ENCODE measurements at regions not wholly inside any gene's neighbourhood (a gene's known extent, or its start where the extent isn't known, plus 50 kb on each side); places are given as distances from the start of the nearest gene placed in this dataset.

DNA sequence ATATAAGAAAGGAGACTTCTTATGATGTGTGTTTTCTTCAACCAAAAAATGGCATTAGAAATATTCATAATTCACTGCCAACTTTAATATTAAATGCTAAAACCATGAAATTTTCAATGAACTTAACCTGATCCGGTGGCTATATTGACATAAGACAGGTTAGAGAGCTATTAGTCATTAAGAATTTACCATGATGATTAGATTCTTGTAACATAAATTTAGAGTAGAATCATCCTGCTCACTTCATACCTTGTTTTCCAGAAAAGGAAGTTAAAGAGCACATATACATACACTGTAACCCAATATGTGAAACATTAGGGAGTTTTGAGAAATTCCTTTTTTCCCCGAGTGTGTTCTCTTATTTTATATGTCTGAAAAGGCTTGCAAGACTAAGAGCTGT is 430.3 kb upstream of the SEMA3A start:
- no peak overlapping the region for H3K9ac ChIP-seq (ENCODE audit: low read length in 3 of 3)
- no peak for TF ChIP-seq CTCF (IDR thresholded peaks at IDR 0.05; ENCODE audit: borderline replicate concordance, extremely low read depth, insufficient read depth)
- intact Hi-C loops (cut with DNase I): no loop called here
- no peaks in the 10 kb centered on the region for H3K27me3 ChIP-seq (ENCODE audit: control insufficient read depth, insufficient read depth, low read length)
- no peak overlapping the region for H3K4me3 ChIP-seq (ENCODE audit: low read length in 3 of 3)
- no peak overlapping the region for H3K27ac ChIP-seq (ENCODE audit: low read depth in 2 of 2, low read length in 2 of 2)
- no peaks in the 10 kb centered on the region for H3K9me3 ChIP-seq (ENCODE audit: control insufficient read depth in 2 of 3, insufficient read depth in 1 of 3, low read length in 3 of 3)
- no peak for DNase-seq
- H3K36me3 ChIP-seq (ENCODE audit: control insufficient read depth in 2 of 3, insufficient read depth in 3 of 3, low read length in 3 of 3): no peaks in the 10 kb centered on the region
- no peak for FAIRE-seq
- H3K4me1 ChIP-seq (ENCODE audit: control insufficient read depth in 2 of 3, insufficient read depth in 2 of 3, low read depth in 1 of 3, low read length in 3 of 3): no peaks in the 10 kb centered on the region

DNA sequence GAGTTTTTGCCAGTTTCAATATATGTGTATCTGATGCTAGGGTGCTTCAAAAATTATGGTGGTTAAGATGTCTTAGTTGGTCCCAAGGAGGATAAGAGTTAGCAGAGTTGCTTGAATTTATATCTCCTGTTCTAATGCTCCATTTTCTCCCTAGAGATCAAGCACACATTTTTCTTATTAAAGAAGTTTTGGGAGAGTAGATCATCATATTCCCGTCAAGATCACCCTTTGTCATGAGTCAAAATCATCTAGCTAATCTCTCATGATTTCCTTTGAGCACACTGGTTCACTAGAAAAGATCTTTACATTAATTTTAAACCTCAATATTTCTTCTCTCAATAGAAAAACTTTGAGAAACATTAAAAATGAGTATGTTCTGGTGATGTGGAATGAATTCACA is 429.9 kb upstream of the SEMA3A start:
- H3K4me1 ChIP-seq (ENCODE audit: control insufficient read depth in 2 of 3, insufficient read depth in 2 of 3, low read depth in 1 of 3, low read length in 3 of 3): no peaks in the 10 kb centered on the region
- intact Hi-C loops (cut with DNase I): no loop called here
- H3K9me3 ChIP-seq (ENCODE audit: control insufficient read depth in 2 of 3, insufficient read depth in 1 of 3, low read length in 3 of 3): no peaks in the 10 kb centered on the region
- TF ChIP-seq CTCF (IDR thresholded peaks at IDR 0.05; ENCODE audit: borderline replicate concordance, extremely low read depth, insufficient read depth): no peak
- no peak for FAIRE-seq
- no peak for DNase-seq
- no peak overlapping the region for H3K27ac ChIP-seq (ENCODE audit: low read depth in 2 of 2, low read length in 2 of 2)
- H3K4me3 ChIP-seq (ENCODE audit: low read length in 3 of 3): no peak overlapping the region
- H3K27me3 ChIP-seq (ENCODE audit: control insufficient read depth, insufficient read depth, low read length): no peaks in the 10 kb centered on the region
- H3K36me3 ChIP-seq (ENCODE audit: control insufficient read depth in 2 of 3, insufficient read depth in 3 of 3, low read length in 3 of 3): no peaks in the 10 kb centered on the region
- no peak overlapping the region for H3K9ac ChIP-seq (ENCODE audit: low read length in 3 of 3)

DNA sequence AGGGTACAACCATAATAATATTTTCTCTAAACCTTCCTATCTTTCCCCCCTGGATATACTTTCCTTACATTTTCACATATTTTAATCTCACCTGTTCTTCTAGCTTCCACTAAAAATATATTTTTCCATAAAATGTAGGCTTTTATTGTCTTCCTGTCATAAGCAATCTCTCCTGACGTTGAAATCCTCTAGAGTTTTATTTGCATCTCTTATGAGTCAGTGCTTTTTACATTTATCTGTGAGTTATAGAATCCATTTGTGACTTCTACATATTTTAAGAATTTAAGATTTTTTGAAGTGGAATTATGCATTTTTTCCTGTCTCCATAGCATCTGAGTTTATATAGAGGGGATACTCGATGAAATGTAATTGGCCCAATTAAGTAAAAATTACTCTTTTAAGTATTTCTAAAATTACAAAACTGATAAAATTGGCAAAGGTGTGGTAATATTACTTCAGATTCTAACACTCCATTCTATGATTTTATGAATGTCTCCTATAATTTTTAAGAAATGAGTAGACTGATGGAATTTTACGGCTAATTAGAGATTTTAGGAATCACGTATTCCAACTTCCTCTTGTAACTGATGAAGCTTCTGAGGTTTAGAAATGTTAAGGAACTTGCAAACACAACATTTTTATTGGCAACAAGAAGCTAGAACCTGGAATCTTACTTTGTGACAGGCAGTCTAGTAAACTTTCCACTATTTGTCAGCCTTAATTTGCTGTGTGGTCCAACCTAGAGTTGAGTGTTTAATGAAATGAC is 422.9 kb upstream of the SEMA3A start:
- Histone ChIP-seq H3K4me1 (ENCODE audit: control insufficient read depth in 2 of 3, insufficient read depth in 2 of 3, low read depth in 1 of 3, low read length in 3 of 3) (no peaks in the 10 kb centered on the region), H3K36me3 (ENCODE audit: control insufficient read depth in 2 of 3, insufficient read depth in 3 of 3, low read length in 3 of 3) (no peaks in the 10 kb centered on the region), H3K9me3 (ENCODE audit: control insufficient read depth in 2 of 3, insufficient read depth in 1 of 3, low read length in 3 of 3) (no peaks in the 10 kb centered on the region), H3K4me3 (ENCODE audit: low read length in 3 of 3) (no peak overlapping the region), H3K27me3 (ENCODE audit: control insufficient read depth, insufficient read depth, low read length) (no peaks in the 10 kb centered on the region), H3K9ac (ENCODE audit: low read length in 3 of 3) (no peak overlapping the region), H3K27ac (ENCODE audit: low read depth in 2 of 2, low read length in 2 of 2) (no peak overlapping the region)
- TF ChIP-seq CTCF (IDR thresholded peaks at IDR 0.05; ENCODE audit: borderline replicate concordance, extremely low read depth, insufficient read depth): no peak
- no peak for DNase-seq
- peak; percentile 32 for FAIRE-seq
- intact Hi-C loops (cut with DNase I): no loop called here

All from kidney (tissue), 13 donors.